ENCODE measurements at regions not wholly inside any gene's neighbourhood (a gene's known extent, or its start where the extent isn't known, plus 50 kb on each side); places are given as distances from the start of the nearest gene placed in this dataset.
A peak's percentile ranks its signal among the peaks of the same experiment; 100 is the strongest.

DNA sequence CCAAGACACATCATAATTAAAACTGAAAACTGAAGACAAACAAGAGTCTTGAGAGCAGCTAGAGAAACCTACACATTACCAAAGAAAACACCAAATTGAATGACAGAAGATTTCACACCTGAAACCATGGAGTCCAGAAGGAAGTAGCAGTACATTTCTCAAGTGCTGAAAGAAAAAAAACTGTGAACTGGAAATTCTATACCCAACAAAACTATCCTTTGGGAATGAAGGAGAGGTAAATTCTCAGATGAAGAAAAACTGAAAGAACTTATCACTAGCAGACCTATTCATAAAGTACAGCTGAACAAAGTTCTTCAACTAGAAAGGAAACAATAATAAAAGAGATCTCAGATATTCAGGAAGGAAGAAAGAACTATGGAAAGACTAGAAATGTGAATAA lies 198.7 kb upstream of the ZNF507 start:
- DNase-seq: no peak

DNA sequence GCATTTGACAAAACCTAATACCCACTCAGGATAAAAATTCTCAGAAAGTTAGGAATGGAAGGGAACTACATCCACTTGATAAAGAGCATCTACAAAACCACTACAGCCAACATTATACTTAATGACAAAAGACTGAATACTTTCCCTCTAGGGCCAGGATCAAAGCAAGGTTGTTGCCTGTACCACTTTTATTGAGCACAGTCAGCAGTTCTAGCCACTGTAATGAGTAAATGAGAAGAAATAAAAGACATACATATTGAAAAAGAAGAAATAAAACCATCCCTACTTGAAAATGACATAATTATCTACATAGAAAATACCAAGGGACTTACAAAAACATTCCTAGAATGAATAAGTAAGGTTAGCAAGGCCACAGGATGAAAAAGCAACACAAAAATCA lies 194.8 kb upstream of the ZNF507 start:
- no peak for DNase-seq

DNA sequence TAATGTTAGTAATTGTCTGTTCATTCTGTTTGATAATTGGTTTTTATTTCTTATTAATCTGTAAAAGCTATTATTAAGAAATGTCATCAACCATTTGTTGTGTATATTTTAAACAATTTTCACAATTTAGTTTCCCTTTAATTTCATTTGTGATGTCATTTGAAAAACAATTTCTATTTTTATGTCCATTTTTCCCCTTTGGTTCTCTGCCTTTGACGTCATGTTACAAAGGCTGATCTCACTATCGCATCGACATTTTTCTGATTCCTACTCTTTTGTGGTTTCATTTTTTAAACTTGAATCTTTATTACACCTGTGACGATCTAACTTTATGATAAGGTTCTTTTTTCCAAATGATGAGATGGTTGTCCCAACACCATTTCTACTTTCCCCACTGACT lies 191.0 kb upstream of the ZNF507 start:
- DNase-seq: no peak

- no peak for DNase-seq
These were observed 180.9 kb upstream of the ZNF507 start for GRCh38 chr19:32164384-32164992.

GRCh38 chr19:32165141-32165540 lies 180.3 kb upstream of the ZNF507 start:
- DNase-seq: no peak

GRCh38 chr19:32165750-32166149 lies 179.7 kb upstream of the ZNF507 start:
- no peak for DNase-seq

DNA sequence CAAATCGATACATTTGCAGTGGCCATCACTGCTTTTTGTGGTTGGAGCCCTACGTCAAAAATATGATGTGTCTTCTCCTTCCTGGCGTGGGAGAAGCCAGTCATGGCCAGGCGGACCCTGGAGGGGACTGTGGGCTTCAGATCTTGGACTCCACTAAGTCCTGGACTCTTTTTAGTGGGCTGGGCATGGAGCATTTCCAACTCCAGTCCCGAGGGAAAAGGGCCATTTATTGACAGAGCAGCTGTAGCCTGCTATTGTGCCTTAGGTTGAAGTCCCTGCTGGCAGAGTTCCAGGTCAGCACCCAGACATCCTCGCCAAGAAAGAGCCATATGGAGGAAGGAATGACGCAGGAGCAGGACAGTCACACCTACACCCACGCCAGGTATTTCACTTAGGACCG lies 179.2 kb upstream of the ZNF507 start:
- DNase-seq: no peak

DNA sequence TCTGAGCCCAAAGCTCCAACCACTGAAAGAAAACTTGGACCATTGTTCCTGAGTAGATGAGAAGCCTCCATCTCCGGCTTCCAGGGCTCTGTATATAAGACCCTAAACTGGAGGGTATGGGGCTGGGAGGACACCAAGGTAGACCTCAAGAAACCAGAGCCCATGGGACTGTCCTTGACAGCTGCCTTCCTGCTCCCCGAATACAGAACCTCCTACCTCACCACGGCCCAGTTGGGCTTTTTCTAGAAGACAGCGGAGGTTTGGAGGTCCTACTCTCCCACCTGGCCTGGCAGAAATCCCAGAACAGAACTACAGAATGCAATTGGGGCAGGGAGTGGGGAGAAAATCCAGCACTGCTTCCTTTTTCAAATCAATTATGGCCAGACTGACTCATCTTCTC lies 177.3 kb upstream of the ZNF507 start:
- DNase-seq: no peak

DNA sequence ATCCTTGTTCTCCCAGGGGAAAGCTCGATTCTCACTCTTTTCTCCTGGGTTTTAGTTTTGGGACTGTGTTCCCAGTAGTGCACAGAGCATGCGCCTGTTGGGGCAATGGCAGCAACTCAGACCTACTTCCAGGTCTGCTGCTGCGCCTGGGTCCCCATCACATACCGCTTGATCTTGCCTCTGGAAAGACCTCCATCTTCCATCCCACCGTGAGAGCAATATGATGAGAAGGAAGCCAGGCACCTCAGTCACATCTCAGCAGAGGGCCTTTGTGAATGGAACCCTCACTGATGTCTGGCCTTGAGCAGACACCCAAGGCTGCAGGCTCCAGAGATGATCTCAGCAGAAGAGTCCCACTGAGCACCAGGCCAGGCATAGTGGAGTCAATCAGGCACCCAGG lies 176.8 kb upstream of the ZNF507 start:
- no peak for DNase-seq

DNA sequence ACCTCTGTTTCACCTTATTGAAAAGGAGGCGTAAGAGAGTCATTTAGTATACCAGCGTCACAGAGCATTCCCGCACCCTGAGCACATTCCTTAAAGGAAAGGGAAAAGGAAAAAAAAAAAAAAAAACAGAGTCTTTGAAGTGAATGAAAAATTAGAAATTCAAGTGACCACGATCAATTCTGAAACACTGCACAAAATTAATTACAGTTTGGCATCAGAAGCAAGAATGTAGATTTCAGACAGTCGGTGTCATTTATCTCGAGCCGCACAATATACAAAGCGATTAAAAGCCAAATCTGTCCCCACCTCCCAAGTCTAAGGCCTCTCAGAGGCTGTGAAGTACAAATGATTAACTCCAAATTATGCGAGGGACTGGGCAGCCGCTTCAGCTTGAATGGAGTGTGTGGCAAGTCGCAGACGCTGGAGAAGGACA lies 173.7 kb upstream of the ZNF507 start:
- DNase-seq: no peak

GRCh38 chr19:32172566-32173160 lies 172.7 kb upstream of the ZNF507 start:
- no peak for DNase-seq

GRCh38 chr19:32173836-32174235 lies 171.6 kb upstream of the ZNF507 start:
- no peak for DNase-seq

DNA sequence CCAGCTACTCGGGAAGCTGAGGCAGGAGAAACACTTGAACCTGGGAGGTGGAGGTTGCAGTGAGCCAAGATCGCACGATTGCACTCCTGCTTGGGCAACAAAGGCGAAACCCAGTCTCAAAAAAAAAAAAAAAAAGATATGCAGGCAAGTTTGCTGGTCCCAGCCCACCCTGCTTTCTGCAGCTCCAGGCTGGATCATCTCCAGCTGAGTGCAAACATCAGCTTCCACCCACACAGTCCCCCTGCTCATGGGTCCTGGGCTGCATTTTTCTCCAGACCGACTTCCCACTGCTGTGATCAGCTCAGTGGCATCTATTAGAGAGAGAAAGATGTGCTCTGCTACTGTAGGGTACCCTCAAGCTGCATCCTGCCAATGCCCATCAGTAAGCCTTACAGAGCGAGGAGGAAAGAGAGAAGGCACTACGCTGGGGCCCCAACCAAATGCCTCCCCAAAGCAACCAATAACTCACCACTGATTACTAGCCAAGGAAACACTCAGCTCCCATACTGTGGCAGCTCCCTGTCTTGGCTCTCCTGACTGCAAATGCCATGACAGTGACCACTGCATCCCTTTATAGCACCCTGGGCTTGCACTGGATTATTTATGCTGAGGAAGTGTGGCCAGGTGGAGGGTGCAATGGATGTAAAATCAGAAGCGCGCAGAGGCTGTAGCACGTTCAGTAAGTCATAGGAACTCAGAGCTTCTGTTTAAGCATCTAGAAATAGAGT lies 170.9 kb upstream of the ZNF507 start:
- DNase-seq: no peak

DNA sequence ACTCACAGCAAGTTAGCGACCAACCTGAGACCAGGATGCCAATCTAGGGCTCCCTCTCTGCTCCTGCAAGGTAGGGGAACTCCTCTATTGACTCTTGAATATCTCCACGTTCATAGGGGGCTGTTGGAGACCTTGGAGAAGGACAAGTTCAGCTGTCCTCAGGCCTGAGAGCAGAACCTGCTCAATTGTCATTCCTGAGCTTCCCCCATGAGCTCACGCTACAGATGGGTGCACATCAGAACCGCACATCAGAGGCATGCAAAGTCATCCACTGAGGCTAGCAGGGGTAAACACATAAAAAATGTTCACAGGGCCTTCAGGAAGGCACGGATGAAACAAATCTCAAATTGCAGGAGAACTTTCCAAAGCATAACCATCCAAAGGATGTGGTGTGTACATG lies 168.8 kb upstream of the ZNF507 start:
- peak; percentile 17 for DNase-seq

DNA sequence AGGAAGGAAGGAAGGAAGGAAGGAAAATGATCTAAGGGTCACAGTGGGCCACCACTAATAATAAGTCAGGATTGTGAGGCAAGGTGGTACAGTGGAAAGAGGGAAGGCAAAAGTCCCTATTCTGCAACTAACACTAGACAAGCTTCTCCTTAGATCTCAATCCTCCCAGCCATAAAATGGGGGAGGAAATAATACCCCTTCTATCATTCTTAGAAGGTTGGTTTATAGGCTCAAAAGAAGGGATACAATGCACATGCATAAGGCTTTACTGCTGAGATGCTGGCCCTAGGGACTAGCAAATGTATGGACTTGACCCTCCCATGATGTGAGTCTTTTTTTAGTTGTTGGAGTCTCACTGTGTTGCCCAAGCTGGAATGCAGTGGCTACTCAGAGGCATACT lies 167.7 kb upstream of the ZNF507 start:
- DNase-seq: no peak

DNA sequence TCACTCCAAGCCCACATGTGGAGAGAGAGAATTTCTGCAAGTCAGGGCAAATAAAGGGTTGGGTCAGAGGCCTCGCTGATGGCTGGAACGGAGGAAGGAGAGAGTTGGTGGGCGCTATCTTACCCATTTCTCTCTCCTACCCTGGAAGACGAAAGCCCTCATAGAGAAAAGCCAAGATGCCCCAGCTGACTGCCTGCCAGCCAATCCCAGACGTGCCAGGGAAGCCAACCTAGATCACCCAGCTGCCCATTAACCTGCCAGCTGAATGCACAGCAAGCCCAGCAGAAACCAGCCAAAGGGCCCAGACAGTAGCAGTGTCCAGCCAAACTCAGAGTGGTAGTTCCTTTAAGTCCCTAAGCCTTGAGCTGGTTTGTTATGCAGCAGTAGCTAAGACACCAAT lies 167.0 kb upstream of the ZNF507 start:
- DNase-seq: peak; percentile 44

- DNase-seq: no peak
These were observed 166.5 kb upstream of the ZNF507 start for GRCh38 chr19:32178956-32179355.

DNA sequence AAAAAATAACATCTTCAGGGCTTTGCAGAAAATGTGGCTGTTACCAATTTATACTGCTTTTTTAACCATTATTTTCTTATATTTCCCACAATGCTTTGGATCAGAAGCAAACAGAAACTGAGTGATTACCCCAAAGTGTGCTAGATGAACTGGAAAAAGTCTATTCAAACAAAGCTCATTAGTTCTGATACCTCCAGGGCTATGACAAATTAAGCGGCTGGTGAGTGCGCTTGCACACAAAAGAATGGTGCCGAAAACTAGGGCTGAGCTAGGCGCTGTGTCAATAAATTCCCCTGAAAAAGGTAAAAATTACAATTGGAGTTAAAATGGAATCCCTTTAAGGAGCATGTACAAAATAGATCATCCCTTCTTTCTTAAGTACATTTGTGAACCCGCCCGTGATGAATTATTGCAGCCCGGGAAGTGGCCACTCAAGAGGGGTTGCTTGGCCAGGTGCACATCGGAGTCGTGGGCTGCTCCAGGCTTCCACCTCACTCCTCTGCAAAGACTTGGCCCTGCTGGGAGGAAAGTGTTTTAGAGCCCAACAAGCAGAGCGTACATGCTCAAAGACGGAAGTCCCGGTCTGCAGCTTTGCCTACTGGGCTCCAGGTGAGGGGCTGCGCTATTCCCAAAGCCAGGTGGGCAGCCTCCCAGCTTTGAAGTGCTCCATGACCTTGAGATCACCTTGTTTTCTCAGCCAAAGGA lies 164.0 kb upstream of the ZNF507 start:
- peak; percentile 38 for DNase-seq

DNA sequence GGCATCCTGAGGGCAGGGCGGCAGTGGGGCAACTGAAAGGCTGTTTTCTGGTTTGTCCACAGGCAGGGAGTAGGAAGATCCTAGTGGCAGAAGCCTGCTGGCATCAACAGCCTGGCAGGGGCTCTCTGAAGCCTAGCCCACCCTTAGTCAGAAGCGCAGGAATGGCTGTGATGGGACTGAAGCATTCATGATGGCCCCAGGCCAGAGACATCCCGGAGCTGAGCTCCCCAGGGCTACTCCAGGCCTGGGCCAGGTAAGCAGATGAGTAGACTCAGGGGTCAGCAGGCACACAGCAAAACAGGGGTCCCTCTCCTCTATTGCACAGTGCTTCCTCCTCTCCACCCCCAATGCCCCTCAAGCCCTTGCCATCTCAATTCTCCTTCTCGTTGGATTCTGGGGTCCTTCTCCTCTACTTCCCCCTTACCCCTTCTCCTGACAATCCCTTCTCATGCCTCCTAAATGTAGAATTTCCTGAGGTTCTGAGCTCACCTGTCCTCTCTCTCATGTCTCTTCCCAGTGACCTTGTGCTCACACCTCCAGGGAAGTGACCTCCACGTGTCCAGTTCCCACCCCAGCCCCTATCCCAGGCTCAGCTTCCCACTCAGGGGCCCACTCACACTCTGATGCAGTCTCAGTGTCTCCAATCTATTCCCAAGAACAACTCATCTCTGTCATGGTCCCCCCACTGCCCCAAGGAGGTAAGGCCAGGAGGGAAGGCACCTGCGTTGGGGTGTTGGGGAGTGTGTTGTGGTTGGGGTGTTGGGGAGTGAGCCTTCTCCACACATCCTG lies 158.7 kb upstream of the ZNF507 start:
- peak; percentile 36 for DNase-seq

DNA sequence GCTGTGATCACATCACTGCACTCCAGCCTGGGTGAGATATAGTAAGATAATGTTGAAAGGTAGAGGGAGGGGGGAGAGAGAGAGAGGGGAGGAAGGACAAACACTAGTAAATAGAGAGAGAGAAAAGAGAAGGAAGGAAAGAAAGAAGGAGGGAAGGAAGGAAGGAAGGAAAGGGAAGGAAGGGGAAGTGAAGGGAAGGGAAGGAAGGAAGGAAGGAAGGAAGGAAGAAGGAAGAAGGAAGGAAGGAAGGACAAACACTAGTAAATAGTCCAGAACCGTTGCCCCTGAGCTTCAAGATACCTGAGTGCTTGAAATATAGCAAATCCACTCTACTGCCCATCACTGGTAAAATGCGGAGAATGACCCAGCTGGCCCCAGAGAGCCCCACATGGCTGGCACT lies 156.5 kb upstream of the ZNF507 start:
- peak; percentile 7 for DNase-seq

GRCh38 chr19:32189956-32190706 lies 155.3 kb upstream of the ZNF507 start:
- peak; percentile 39 for DNase-seq

GRCh38 chr19:32191921-32192320 lies 153.5 kb upstream of the ZNF507 start:
- DNase-seq: no peak

All from islet precursor cell (in vitro differentiated cells).